GM21786 (cell line): ENCODE measurements at regions not wholly inside any gene's neighbourhood (a gene's known extent, or its start where the extent isn't known, plus 50 kb on each side); places are given as distances from the start of the nearest gene placed in this dataset.

ENCODE experiments used
- ATAC-seq: cut with Tn5 transposase; IDR thresholded peaks from one replicate; pipeline ENCODE4 v1.9.1; 2021; ENCODE audit not compliant: unreplicated experiment

- peak; percentile 93 for ATAC-seq
Measured at GRCh38 chr14:58812050-58812910, 174.5 kb downstream of the DACT1 start.

- no peak for ATAC-seq
Measured at GRCh38 chr14:58813745-58814144, 176.0 kb downstream of the DACT1 start.

GRCh38 chr14:58814466-58814865 lies 176.7 kb downstream of the DACT1 start:
- ATAC-seq: no peak

GRCh38 chr14:58815161-58815701 lies 177.5 kb downstream of the DACT1 start:
- ATAC-seq: no peak

DNA sequence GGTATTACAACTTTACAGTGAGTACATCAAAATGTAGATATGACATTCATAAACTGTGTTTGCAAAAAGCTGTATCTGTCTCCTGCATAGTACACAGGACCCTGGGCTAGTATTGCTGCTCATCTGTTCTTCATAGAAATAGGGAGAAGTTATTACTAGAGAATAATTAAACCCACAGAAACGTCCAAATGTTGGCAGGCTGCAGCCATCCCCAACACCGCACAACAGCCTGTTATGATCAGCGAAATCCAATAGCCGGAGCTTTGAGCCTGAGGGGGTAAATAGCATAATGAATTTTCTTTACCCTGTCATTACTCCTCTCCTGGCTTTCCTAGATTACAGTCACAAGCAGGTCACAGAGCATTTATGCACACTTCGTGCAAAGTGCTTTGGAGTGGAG lies 178.0 kb downstream of the DACT1 start:
- ATAC-seq: no peak

DNA sequence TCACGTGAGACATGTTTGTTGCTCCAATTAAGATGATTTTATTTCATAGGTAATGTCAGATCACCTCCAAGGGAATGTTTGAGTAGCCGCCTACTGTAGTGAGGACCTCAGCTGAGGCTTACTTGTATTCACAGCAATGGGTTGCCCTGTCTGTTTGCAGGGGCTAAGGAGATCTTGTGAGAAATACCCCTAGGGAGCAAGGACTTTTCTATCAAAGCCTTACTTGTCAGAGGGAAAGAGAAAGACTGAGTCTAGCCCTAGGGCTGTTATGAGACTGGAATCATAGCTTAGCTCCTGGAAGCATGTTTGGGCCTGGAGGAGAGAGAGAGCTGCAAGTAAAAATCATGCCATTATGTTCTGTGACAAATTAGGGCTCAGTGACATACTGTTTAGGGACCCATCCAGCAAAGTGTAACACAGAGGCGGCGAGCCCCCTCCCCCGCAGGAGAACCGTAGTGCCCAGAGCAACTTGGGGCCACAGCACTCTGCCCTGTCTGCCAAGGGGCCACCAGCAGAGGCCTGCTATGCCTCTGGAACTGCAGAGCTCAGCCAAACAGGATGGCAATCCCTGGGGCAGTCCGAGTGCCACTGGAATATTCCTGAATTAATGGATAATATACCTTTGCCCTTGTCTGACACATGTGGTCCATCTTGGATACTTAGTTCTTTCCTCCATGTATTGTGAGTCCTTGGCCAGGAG lies 178.8 kb downstream of the DACT1 start:
- ATAC-seq: no peak

DNA sequence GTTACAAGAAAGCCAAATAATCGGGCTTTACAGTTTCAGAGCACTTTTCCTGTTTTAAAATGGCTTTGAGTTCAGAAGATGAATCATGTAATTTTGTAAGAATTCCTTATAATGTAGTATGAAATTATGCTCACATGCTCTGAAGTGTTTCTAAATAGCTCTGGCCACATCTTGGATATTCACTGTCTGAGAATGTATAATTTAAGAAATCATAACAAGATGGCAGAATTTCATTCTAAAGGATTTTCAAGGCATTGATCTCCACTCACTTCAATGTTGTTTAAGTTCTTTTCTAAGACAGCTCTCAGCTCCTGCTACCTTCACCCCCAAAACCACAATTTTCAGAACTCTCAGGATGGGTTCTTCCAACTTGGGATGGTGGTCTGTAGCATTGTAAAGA lies 180.1 kb downstream of the DACT1 start:
- no peak for ATAC-seq

DNA sequence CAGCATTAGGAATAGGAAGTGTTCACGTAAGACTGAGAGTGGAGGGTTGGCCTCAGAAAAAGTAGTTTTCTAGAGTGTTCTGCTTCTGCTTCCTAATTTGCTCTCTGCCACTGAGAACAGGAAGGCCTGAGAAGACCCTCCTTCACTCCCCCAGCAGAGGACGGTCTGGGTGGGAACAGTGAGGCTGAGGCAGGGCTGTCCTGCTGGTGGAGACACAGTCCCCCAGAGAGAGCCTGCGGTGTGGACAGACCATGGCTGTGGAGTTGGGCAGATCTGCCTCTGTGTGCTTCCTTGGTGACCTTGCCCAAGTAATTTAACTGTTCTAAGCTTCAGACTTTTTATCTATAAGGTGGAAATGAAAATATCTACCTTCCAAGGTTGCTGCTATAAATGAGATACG lies 182.3 kb downstream of the DACT1 start:
- ATAC-seq: no peak

- ATAC-seq: no peak
Measured at GRCh38 chr14:58821421-58821820, 183.7 kb downstream of the DACT1 start.

DNA sequence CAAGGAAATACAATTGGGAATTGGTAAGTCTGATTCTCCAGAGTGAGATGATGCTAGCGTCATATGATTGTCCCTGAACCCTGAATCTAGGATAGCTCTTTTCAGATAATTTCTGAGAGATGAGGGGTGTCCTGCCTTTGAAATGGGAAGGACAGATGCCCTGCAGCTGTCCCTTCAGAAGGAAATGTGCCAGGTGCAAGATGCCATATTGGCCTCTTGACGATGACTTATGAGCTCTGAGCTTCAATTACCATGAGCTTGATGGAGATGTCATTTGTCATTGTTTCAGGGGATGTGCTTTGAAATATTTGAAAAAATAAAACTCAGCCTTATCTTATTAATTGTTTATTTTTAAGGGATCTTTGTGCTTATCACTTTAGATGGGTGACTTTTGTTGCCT lies 185.1 kb downstream of the DACT1 start:
- no peak for ATAC-seq

GRCh38 chr14:58823312-58823711 lies 185.6 kb downstream of the DACT1 start:
- no peak for ATAC-seq

DNA sequence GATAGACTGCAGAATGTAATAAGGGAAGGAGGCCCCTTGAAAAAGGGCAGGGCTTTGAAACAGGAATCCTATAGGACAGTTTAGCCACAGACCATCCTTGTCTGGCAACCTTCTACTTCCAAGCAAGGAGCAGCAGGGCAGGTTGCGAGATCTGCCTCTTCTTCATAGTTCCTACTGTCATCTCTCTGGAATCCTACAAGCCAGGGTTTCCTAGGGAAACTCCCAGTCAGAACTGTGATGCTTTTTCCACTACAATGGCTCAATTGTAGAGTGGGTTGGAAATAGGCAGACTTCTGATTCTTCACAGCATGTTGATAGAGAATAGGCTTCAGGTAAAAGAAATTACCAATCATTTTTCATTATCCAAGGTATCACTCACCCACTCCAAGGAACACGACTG lies 186.3 kb downstream of the DACT1 start:
- no peak for ATAC-seq

DNA sequence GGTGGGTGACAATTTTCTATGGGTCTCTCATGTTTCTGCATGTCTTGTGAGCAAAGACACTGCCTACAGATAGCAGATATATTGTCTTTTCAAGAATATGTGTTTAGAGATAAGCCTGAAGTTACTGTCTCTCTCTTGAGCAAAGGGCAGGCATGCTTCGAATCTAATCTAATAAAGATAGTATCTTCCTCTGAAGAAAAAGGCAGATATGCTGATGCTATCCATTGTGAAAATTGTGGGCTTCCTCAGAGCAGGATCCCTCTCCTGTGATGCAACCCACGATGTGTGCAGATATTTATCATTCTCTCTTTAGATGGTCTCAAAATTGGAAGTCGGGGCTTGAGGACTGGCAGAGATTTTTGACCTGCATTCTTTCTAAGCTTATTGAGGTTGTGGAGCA lies 187.0 kb downstream of the DACT1 start:
- ATAC-seq: no peak

DNA sequence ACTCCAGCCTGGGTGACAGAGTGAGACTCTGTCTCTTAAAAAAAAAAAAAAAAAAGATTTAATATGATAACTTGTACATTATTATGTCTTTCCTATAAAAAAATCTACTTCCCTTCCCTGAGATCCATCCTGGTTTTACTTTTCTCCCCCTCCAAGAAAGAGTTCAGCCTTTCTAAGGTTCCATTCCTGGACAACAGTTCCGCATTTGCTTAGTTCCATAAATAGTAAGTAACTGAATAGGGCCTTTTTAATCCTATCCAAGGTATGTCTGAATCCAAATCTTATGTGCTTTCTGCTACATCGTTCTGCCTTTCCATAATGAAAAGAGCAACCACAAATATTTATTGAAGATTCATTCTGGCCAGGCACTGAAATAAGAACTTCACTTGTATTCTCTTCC lies 187.8 kb downstream of the DACT1 start:
- no peak for ATAC-seq

DNA sequence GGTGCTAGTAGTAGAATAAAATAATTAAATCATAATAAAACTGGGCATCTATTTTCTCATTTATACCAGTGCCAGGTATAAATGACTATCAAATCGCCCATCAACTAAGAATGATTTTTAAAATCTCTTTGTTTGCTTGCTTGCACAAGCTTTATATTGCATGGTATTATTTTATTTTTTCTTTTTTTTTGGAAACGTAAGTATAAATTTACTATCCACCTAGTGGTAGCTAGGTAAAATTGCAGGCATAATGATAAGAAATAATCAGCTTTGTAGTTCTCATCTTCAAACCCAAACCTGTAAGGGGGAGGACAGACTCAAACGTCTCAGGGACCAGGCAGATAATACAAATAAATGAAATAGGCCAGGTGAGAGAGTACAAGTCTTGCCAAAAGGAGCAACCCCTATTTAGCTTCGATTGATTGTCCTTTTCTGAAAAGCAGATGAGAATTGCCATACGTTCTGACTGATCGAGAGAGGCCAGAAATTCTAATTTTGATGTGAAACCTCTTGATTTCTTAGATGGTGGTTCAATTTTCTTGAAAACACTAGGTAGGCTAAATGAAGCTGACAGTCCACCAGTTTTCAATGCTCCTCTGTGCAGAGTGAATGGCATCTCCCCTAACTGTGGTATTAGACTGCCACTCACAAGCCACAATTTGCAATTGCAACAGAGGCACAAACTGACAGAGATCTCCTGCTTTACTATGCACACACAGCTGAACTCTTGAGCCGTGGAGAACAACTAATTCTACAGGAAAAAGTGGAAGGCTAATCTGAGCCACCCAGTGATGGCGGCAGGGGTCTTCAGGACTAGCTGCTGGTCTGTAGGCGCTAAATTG lies 189.3 kb downstream of the DACT1 start:
- no peak for ATAC-seq

DNA sequence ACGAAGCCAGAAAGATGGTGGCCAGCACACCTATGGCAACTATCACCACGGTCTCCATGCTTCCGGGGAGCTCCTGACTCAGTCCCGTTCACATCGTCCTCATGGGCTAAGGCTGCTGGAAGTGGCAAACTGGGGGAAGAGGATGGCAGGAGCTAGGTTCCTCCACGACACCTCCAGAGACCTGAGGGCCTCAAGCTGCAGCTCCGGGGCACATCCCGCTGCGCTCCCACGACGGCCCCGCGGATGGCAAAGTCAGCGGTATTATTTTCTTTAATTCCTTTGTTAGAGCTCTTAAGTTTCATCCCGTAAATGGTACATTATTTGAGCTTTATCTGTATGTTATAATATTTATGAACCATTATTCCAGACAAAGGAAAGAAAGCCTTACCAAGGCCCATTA lies 190.5 kb downstream of the DACT1 start:
- no peak for ATAC-seq

GRCh38 chr14:58829594-58829993 lies 191.8 kb downstream of the DACT1 start:
- ATAC-seq: no peak

GRCh38 chr14:58830121-58830520 lies 192.4 kb downstream of the DACT1 start:
- no peak for ATAC-seq

DNA sequence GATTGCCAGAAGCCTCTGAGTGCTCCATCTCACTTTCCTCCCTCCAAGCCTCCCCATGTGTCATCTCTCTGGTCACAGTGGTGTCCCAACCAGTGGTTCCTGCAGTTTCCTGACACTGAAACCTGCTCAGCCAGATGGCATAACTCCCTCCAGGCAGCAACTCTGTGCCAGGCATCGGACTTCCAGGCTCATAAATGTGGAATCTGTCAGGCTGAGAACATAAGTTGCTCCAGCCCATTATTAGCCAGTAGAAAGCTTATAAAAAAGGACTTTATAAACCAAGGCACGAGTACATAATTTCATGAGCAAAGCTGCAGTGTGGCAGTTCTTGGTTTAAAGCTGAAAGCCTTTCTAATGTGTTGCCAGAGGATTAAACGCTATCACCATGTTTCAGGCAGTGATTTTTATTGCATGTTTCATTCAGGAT lies 194.3 kb downstream of the DACT1 start:
- no peak for ATAC-seq

GRCh38 chr14:58833634-58834378 lies 196.0 kb downstream of the DACT1 start:
- no peak for ATAC-seq
